OCI-LY1 (cell line): ENCODE measurements at regions not wholly inside any gene's neighbourhood (a gene's known extent, or its start where the extent isn't known, plus 50 kb on each side); places are given as distances from the start of the nearest gene placed in this dataset.

Experiments
- H2AFZ ChIP-seq: fragments of 200-600 bp; sonication (generic), shearing (Covaris generic); 2 replicates; pipeline ENCODE4 v1.6.0; 2014; ENCODE audit warnings: antibody characterized with exemption, mild to moderate bottlenecking, low read length
- H3F3A ChIP-seq: fragments of 200-600 bp; sonication (generic), shearing (Covaris generic); 2 replicates; pipeline ENCODE4 v1.6.0; 2014; ENCODE audit warnings: mild to moderate bottlenecking, antibody characterized with exemption, low read length, moderate library complexity; ENCODE audit not compliant: insufficient read depth
- H3K27ac ChIP-seq: fragments of 200-600 bp; sonication (generic); 2 replicates; pipeline ENCODE4 v1.5.1; 2014; ENCODE audit warnings: low read length, mixed run types, mild to moderate bottlenecking, low read depth; ENCODE audit not compliant: poor library complexity, severe bottlenecking
- H3K27me3 ChIP-seq: fragments of 200-600 bp; sonication (generic); 2 replicates; pipeline ENCODE4 v1.6.0; 2014; ENCODE audit warnings: antibody characterized with exemption, mild to moderate bottlenecking, low read length, moderate library complexity; ENCODE audit not compliant: insufficient read depth
- H3K36me3 ChIP-seq: fragments of 200-600 bp; sonication (generic); 2 replicates; pipeline ENCODE4 v1.6.1; 2014; ENCODE audit warnings: mild to moderate bottlenecking, antibody characterized with exemption, low read length, moderate library complexity, mixed read lengths; ENCODE audit not compliant: insufficient read depth
- H3K4me1 ChIP-seq: fragments of 200-600 bp; sonication (generic); 2 replicates; pipeline ENCODE4 v1.5.1; 2014; ENCODE audit warnings: mild to moderate bottlenecking, low read length, moderate library complexity; ENCODE audit not compliant: insufficient read depth, severe bottlenecking
- H3K4me2 ChIP-seq: fragments of 200-600 bp; sonication (generic), shearing (Covaris generic); 2 replicates; pipeline ENCODE4 v1.6.1; 2014; ENCODE audit warnings: low read length
- H3K4me3 ChIP-seq: fragments of 200-600 bp; sonication (generic); 2 replicates; pipeline ENCODE4 v1.5.1; 2014; ENCODE audit warnings: low read length, low read depth, mild to moderate bottlenecking, mixed read lengths; ENCODE audit not compliant: poor library complexity, severe bottlenecking
- H3K79me2 ChIP-seq: fragments of 200-600 bp; shearing (Covaris generic); 2 replicates; pipeline ENCODE4 v1.6.1; 2016; ENCODE audit warnings: mixed run types, low read length, mixed read lengths; ENCODE audit not compliant: insufficient read depth
- H3K9ac ChIP-seq: fragments of 200-600 bp; sonication (generic), shearing (Covaris generic); 2 replicates; pipeline ENCODE4 v1.6.1; 2014; ENCODE audit warnings: mild to moderate bottlenecking, low read length, mixed read lengths
- H3K9me2 ChIP-seq: fragments of 200-600 bp; sonication (generic), shearing (Covaris generic); 2 replicates; pipeline ENCODE4 v1.6.1; 2014; ENCODE audit warnings: low read depth, mild to moderate bottlenecking, low read length, mixed read lengths
- H3K9me3 ChIP-seq: fragments of 200-600 bp; shearing (Covaris generic); 2 replicates; pipeline ENCODE4 v1.6.1; 2014; ENCODE audit warnings: low read length, mixed read lengths
- H4K20me1 ChIP-seq: fragments of 200-600 bp; sonication (generic), shearing (Covaris generic); 2 replicates; pipeline ENCODE4 v1.6.0; 2016; ENCODE audit warnings: mild to moderate bottlenecking, low read length; ENCODE audit not compliant: insufficient read depth
- CTCF ChIP-seq: fragments of 200-600 bp; sonication (generic), shearing (Covaris generic); IDR thresholded peaks from 2 replicates; pipeline ENCODE4 v1.5.1; 2017; ENCODE audit warnings: mild to moderate bottlenecking, antibody characterized with exemption, low read length, moderate library complexity, mixed read lengths
- EZH2 ChIP-seq: fragments of 200-600 bp; sonication (generic), shearing (Covaris generic); IDR thresholded peaks from 2 replicates; pipeline ENCODE4 v1.8.0; 2017; ENCODE audit warnings: borderline replicate concordance, mixed run types, mild to moderate bottlenecking, antibody characterized with exemption, low read length, moderate library complexity, mixed read lengths

GRCh38 chr2:51304311-51304710 lies 272.4 kb upstream of the NRXN1 start:
- no peak for TF ChIP-seq EZH2
- TF ChIP-seq CTCF: no peak
- no peaks in the 10 kb centered on the region for H3K4me1 ChIP-seq
- H3K79me2 ChIP-seq: no peaks in the 10 kb centered on the region
- H3K27ac ChIP-seq: no peak overlapping the region
- no peak overlapping the region for H3K4me3 ChIP-seq
- no peaks in the 10 kb centered on the region for H3K27me3 ChIP-seq
- H3K9ac ChIP-seq: no peak overlapping the region
- H3K9me3 ChIP-seq: no peaks in the 10 kb centered on the region
- no peak overlapping the region for H3K4me2 ChIP-seq
- H3K9me2 ChIP-seq: no peaks in the 10 kb centered on the region
- no peaks in the 10 kb centered on the region for H3K36me3 ChIP-seq
- H2AFZ ChIP-seq: no peak overlapping the region
- H3F3A ChIP-seq: no peaks in the 10 kb centered on the region
- H4K20me1 ChIP-seq: no peaks in the 10 kb centered on the region

- no peaks in the 10 kb centered on the region for H3K9me2 ChIP-seq
- H3K9ac ChIP-seq: no peak overlapping the region
- no peak overlapping the region for H3K4me3 ChIP-seq
- no peak overlapping the region for H3K27ac ChIP-seq
- no peaks in the 10 kb centered on the region for H3K4me1 ChIP-seq
- H2AFZ ChIP-seq: no peak overlapping the region
- no peaks in the 10 kb centered on the region for H3F3A ChIP-seq
- no peaks in the 10 kb centered on the region for H3K79me2 ChIP-seq
- no peaks in the 10 kb centered on the region for H3K9me3 ChIP-seq
- H4K20me1 ChIP-seq: no peaks in the 10 kb centered on the region
- no peak overlapping the region for H3K4me2 ChIP-seq
- no peaks in the 10 kb centered on the region for H3K36me3 ChIP-seq
- TF ChIP-seq EZH2: no peak
- no peak for TF ChIP-seq CTCF
- no peaks in the 10 kb centered on the region for H3K27me3 ChIP-seq
These were observed 269.4 kb upstream of the NRXN1 start for GRCh38 chr2:51301381-51301780.

DNA sequence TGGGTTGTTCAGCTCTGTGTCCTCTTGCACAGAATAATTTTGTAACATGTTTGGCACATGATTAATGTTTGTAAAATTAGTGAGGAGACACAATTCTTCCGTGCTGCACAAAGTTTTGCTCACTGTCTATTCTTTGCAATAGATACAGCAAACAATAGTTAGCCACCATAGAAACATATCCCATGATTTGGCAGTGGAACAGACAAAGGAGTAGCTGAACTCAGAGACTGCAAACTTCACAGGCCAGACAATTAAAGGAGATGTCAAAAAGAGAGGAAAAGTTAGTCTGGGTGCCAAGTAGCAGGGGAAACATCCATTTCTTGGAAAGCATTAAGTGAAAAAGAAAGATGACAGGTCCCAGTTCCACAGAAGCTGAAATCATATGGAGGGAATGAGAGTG lies 267.4 kb upstream of the NRXN1 start:
- no peaks in the 10 kb centered on the region for H3F3A ChIP-seq
- no peaks in the 10 kb centered on the region for H3K27me3 ChIP-seq
- no peaks in the 10 kb centered on the region for H3K36me3 ChIP-seq
- no peak overlapping the region for H2AFZ ChIP-seq
- H3K9me3 ChIP-seq: no peaks in the 10 kb centered on the region
- H3K79me2 ChIP-seq: no peaks in the 10 kb centered on the region
- no peak overlapping the region for H3K9ac ChIP-seq
- H4K20me1 ChIP-seq: no peaks in the 10 kb centered on the region
- H3K4me3 ChIP-seq: no peak overlapping the region
- H3K9me2 ChIP-seq: no peaks in the 10 kb centered on the region
- H3K27ac ChIP-seq: no peak overlapping the region
- H3K4me2 ChIP-seq: no peak overlapping the region
- TF ChIP-seq EZH2 (no peak), CTCF (no peak)
- H3K4me1 ChIP-seq: no peaks in the 10 kb centered on the region
